ENCODE measurements at regions not wholly inside any gene's neighbourhood (a gene's known extent, or its start where the extent isn't known, plus 50 kb on each side); places are given as distances from the start of the nearest gene placed in this dataset.

GRCh38 chr17:71878998-71879397 lies 241.8 kb upstream of the SOX9 start:
- H3K27me3 ChIP-seq (ENCODE audit: control insufficient read depth, insufficient read depth, low read length) = no peaks in the 10 kb centered on the region
- no peaks in the 10 kb centered on the region for H3K36me3 ChIP-seq (ENCODE audit: control insufficient read depth, insufficient read depth, low read length)
- no peak overlapping the region for H3K4me3 ChIP-seq (ENCODE audit: low read length)
- H3K4me1 ChIP-seq (ENCODE audit: control insufficient read depth, insufficient read depth, low read length) = no peaks in the 10 kb centered on the region
- no peak overlapping the region for H3K9ac ChIP-seq (ENCODE audit: low read length)
- H3K9me3 ChIP-seq (ENCODE audit: control insufficient read depth, low read length) = no peaks in the 10 kb centered on the region

- H3K4me1 ChIP-seq (ENCODE audit: control insufficient read depth, insufficient read depth, low read length) = no peaks in the 10 kb centered on the region
- no peak overlapping the region for H3K4me3 ChIP-seq (ENCODE audit: low read length)
- H3K36me3 ChIP-seq (ENCODE audit: control insufficient read depth, insufficient read depth, low read length) = no peaks in the 10 kb centered on the region
- no peaks in the 10 kb centered on the region for H3K27me3 ChIP-seq (ENCODE audit: control insufficient read depth, insufficient read depth, low read length)
- no peak overlapping the region for H3K9ac ChIP-seq (ENCODE audit: low read length)
- H3K9me3 ChIP-seq (ENCODE audit: control insufficient read depth, low read length) = no peaks in the 10 kb centered on the region
Observed at GRCh38 chr17:71881041-71881440, 239.8 kb upstream of the SOX9 start.

DNA sequence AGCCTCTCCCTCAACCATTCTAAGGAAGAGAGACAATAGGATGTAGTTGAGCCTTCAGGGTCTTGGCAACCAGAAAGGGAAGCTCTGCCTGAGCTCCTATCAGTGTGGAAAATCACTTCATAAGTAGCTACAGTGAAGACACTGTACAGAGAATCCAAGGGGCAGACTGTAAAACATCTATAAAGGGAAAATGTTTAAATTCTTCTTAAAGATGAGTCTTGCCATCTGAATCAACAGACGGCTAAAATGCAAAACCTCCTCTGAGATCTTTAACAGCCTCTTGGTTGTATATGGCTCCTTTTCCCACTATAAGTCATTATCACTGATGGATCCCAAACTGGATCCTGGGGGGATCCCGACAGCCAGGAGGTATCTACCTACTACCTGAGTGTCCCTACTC lies 239.2 kb upstream of the SOX9 start:
- Histone ChIP-seq H3K9ac (ENCODE audit: low read length) (no peak overlapping the region), H3K4me3 (ENCODE audit: low read length) (no peak overlapping the region), H3K4me1 (ENCODE audit: control insufficient read depth, insufficient read depth, low read length) (no peaks in the 10 kb centered on the region), H3K9me3 (ENCODE audit: control insufficient read depth, low read length) (no peaks in the 10 kb centered on the region), H3K36me3 (ENCODE audit: control insufficient read depth, insufficient read depth, low read length) (no peaks in the 10 kb centered on the region), H3K27me3 (ENCODE audit: control insufficient read depth, insufficient read depth, low read length) (no peaks in the 10 kb centered on the region)

DNA sequence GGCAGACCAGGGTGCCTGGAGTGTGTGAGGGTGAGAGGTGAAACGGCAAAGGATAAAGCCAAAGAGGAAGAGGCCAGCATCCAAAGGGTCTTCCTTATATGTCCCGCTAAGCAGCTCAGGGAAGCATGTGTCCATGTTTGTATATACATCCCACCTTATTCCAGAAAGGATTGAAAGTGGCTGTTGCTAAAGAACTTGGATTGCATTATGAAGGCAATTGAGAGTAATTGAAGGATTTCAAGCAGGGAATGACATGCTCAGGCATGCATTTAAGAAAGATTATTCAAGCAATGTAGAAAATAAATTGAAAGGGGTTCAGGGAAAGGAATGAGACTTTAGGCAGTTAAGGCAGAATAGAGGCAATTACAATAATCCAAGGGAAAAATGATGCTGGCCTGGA lies 237.6 kb upstream of the SOX9 start:
- Histone ChIP-seq H3K4me1 (ENCODE audit: control insufficient read depth, insufficient read depth, low read length) (no peaks in the 10 kb centered on the region), H3K9me3 (ENCODE audit: control insufficient read depth, low read length) (no peaks in the 10 kb centered on the region), H3K9ac (ENCODE audit: low read length) (no peak overlapping the region), H3K27me3 (ENCODE audit: control insufficient read depth, insufficient read depth, low read length) (no peaks in the 10 kb centered on the region), H3K4me3 (ENCODE audit: low read length) (no peak overlapping the region), H3K36me3 (ENCODE audit: control insufficient read depth, insufficient read depth, low read length) (no peaks in the 10 kb centered on the region)

DNA sequence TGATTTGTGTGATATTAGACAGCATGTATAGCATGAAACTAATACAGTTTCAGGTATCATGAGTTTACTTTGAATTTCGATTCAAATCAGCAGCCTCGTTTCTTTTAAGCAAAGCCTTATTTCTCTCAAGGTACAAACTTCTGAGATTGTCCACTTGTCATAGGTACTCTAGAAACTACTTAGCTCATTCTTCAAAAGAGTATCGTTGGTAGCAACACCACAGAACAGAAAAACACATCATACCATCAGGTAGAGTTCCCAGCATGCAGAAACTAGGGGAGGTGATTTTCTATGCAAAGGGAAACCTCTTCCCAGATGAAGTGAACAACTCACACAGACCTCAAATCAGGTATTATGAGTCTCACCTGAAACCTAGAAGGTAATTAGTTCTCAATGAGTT lies 237.0 kb upstream of the SOX9 start:
- H3K4me3 ChIP-seq (ENCODE audit: low read length) = no peak overlapping the region
- no peaks in the 10 kb centered on the region for H3K9me3 ChIP-seq (ENCODE audit: control insufficient read depth, low read length)
- no peak overlapping the region for H3K9ac ChIP-seq (ENCODE audit: low read length)
- no peaks in the 10 kb centered on the region for H3K36me3 ChIP-seq (ENCODE audit: control insufficient read depth, insufficient read depth, low read length)
- no peaks in the 10 kb centered on the region for H3K27me3 ChIP-seq (ENCODE audit: control insufficient read depth, insufficient read depth, low read length)
- H3K4me1 ChIP-seq (ENCODE audit: control insufficient read depth, insufficient read depth, low read length) = no peaks in the 10 kb centered on the region

GRCh38 chr17:71885662-71886061 lies 235.2 kb upstream of the SOX9 start:
- no peaks in the 10 kb centered on the region for H3K4me1 ChIP-seq (ENCODE audit: control insufficient read depth, insufficient read depth, low read length)
- no peak overlapping the region for H3K9ac ChIP-seq (ENCODE audit: low read length)
- no peaks in the 10 kb centered on the region for H3K9me3 ChIP-seq (ENCODE audit: control insufficient read depth, low read length)
- H3K36me3 ChIP-seq (ENCODE audit: control insufficient read depth, insufficient read depth, low read length) = no peaks in the 10 kb centered on the region
- H3K4me3 ChIP-seq (ENCODE audit: low read length) = no peak overlapping the region
- no peaks in the 10 kb centered on the region for H3K27me3 ChIP-seq (ENCODE audit: control insufficient read depth, insufficient read depth, low read length)

- Histone ChIP-seq H3K27me3 (ENCODE audit: control insufficient read depth, insufficient read depth, low read length) (no peaks in the 10 kb centered on the region), H3K4me3 (ENCODE audit: low read length) (no peak overlapping the region), H3K9me3 (ENCODE audit: control insufficient read depth, low read length) (no peaks in the 10 kb centered on the region), H3K4me1 (ENCODE audit: control insufficient read depth, insufficient read depth, low read length) (no peaks in the 10 kb centered on the region), H3K36me3 (ENCODE audit: control insufficient read depth, insufficient read depth, low read length) (no peaks in the 10 kb centered on the region), H3K9ac (ENCODE audit: low read length) (no peak overlapping the region)
Observed at GRCh38 chr17:71899317-71899716, 221.5 kb upstream of the SOX9 start.

DNA sequence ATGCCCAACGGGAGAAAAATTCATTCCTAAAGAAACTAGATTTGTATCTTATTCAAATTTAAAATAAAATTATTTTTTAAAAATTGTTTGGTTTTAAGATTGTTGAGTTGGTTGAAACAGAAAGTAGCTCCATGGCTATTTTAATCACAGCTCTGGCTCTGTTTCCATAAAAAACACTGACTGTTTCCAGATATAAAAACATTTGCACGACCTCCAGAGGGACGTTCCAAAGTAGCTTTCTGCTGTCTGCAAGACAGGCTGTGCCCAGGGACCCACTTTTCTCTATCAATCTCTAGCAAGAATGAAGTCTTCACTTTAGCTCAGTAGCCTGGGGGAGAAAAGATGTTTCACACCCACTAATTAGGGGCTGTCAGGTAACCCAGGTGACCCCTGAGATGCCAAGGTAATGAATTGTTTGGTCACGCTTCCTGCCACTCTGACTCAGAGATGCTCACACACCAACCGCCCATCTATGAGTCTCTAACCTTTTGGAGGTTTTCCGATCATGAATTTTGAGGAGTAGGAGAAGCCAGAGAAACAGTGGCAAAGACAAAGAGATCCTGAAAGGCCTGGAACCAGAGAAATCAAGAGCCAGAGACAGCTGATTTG lies 220.1 kb upstream of the SOX9 start:
- Histone ChIP-seq H3K4me1 (ENCODE audit: control insufficient read depth, insufficient read depth, low read length) (no peaks in the 10 kb centered on the region), H3K4me3 (ENCODE audit: low read length) (no peak overlapping the region), H3K9ac (ENCODE audit: low read length) (no peak overlapping the region), H3K27me3 (ENCODE audit: control insufficient read depth, insufficient read depth, low read length) (no peaks in the 10 kb centered on the region), H3K9me3 (ENCODE audit: control insufficient read depth, low read length) (no peaks in the 10 kb centered on the region), H3K36me3 (ENCODE audit: control insufficient read depth, insufficient read depth, low read length) (no peaks in the 10 kb centered on the region)

GRCh38 chr17:71902894-71903506 lies 217.8 kb upstream of the SOX9 start:
- Histone ChIP-seq H3K36me3 (ENCODE audit: control insufficient read depth, insufficient read depth, low read length) (no peaks in the 10 kb centered on the region), H3K9me3 (ENCODE audit: control insufficient read depth, low read length) (no peaks in the 10 kb centered on the region), H3K9ac (ENCODE audit: low read length) (no peak overlapping the region)

DNA sequence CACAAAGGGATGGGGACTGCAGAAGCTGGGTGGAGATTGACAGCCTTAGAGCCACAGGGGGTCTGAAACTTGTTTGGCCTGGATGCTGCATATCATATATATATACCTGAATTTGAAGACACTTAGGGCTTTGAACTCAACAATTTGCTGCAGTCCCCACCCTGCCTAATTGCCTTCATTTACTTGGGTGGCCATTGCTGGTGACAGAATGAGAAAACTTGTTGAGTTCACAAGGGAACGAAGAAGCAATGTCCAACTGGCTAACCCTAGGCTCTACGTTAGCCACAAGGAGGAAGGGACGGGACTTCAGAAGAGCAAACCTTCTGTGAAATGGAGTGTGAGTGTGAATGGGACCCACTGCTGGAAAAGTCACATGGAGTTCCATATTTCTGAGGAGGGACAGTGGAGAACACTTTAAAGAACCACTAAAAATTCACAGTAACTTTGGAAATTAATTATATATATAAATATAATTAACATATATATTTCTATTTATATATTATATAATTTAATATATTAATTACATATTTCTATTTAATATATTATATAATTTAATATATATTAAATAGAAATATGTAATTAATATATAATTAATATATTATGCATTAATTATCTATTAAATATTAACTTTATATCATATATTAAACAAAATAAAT lies 215.3 kb upstream of the SOX9 start:
- H3K9me3 ChIP-seq (ENCODE audit: control insufficient read depth, low read length) = no peaks in the 10 kb centered on the region
- H3K4me3 ChIP-seq (ENCODE audit: low read length) = no peak overlapping the region
- H3K9ac ChIP-seq (ENCODE audit: low read length) = no peak overlapping the region
- H3K36me3 ChIP-seq (ENCODE audit: control insufficient read depth, insufficient read depth, low read length) = no peaks in the 10 kb centered on the region
- no peaks in the 10 kb centered on the region for H3K4me1 ChIP-seq (ENCODE audit: control insufficient read depth, insufficient read depth, low read length)
- no peaks in the 10 kb centered on the region for H3K27me3 ChIP-seq (ENCODE audit: control insufficient read depth, insufficient read depth, low read length)

More at GRCh38 chr17:71902894-71903506, 217.8 kb upstream of the SOX9 start:
- Histone ChIP-seq H3K4me1 (ENCODE audit: control insufficient read depth, insufficient read depth, low read length) (no peaks in the 10 kb centered on the region), H3K27me3 (ENCODE audit: control insufficient read depth, insufficient read depth, low read length) (no peaks in the 10 kb centered on the region), H3K4me3 (ENCODE audit: low read length) (no peak overlapping the region)

DNA sequence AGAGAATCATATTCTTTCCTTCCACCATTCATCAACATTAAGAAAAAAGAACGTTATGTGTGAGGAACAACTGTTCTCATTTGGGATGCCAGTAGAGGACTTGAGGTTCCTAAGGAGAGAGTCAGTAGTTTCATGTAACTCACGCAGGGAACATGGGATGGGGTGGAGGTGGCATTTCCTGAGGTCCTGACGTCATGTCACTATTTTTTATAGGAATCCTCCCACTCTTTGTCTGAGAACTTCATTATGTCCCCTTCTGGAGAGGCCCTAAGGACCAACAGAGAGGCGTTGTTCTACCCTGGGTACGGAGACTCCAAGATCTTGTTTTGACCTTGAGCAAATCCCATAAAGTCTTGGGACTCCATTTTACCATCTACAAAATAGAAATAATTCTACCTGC lies 211.7 kb upstream of the SOX9 start:
- Histone ChIP-seq H3K4me3 (ENCODE audit: low read length) (no peak overlapping the region), H3K4me1 (ENCODE audit: control insufficient read depth, insufficient read depth, low read length) (no peaks in the 10 kb centered on the region), H3K9ac (ENCODE audit: low read length) (no peak overlapping the region), H3K9me3 (ENCODE audit: control insufficient read depth, low read length) (no peaks in the 10 kb centered on the region), H3K27me3 (ENCODE audit: control insufficient read depth, insufficient read depth, low read length) (no peaks in the 10 kb centered on the region), H3K36me3 (ENCODE audit: control insufficient read depth, insufficient read depth, low read length) (no peaks in the 10 kb centered on the region)

GRCh38 chr17:71910002-71910401 lies 210.8 kb upstream of the SOX9 start:
- no peaks in the 10 kb centered on the region for H3K9me3 ChIP-seq (ENCODE audit: control insufficient read depth, low read length)
- no peaks in the 10 kb centered on the region for H3K36me3 ChIP-seq (ENCODE audit: control insufficient read depth, insufficient read depth, low read length)
- H3K9ac ChIP-seq (ENCODE audit: low read length) = no peak overlapping the region
- no peak overlapping the region for H3K4me3 ChIP-seq (ENCODE audit: low read length)
- H3K27me3 ChIP-seq (ENCODE audit: control insufficient read depth, insufficient read depth, low read length) = no peaks in the 10 kb centered on the region
- H3K4me1 ChIP-seq (ENCODE audit: control insufficient read depth, insufficient read depth, low read length) = no peaks in the 10 kb centered on the region

Measured in mucosa of stomach (tissue), 1 donor.